Activated T-cell treated with anti-CD3 and anti-CD28 coated beads for 48 hours (primary cell): ENCODE measurements at regions not wholly inside any gene's neighbourhood (a gene's known extent, or its start where the extent isn't known, plus 50 kb on each side); places are given as distances from the start of the nearest gene placed in this dataset.
"Not testable (repeated sequence)": the region's sequence is repeated elsewhere in the genome, so short reads cannot be mapped to it uniquely, and the experiment has no call there.

Source experiments
- DNase-seq: peaks from one replicate; pipeline ENCODE4 v3.0.0-alpha.2; 2020; ENCODE audit warnings: low read depth

GRCh38 chrX:13476384-13476783 is 93.0 kb upstream of the EGFL6 start:
- DNase-seq, result no peak

GRCh38 chrX:13474164-13474516 is 95.3 kb upstream of the EGFL6 start:
- DNase-seq, result no peak

GRCh38 chrX:13473442-13474163 is 95.8 kb upstream of the EGFL6 start:
- no peak for DNase-seq

- DNase-seq, result no peak
Observed at GRCh38 chrX:13472975-13473374, 96.4 kb upstream of the EGFL6 start.

GRCh38 chrX:13471269-13471668 is 98.1 kb upstream of the EGFL6 start:
- no peak for DNase-seq

GRCh38 chrX:13470685-13470977 is 98.8 kb upstream of the EGFL6 start:
- DNase-seq, result no peak

GRCh38 chrX:13469963-13470684 is 99.3 kb upstream of the EGFL6 start:
- no peak for DNase-seq

GRCh38 chrX:13468096-13468495 is 101.3 kb upstream of the EGFL6 start:
- no peak for DNase-seq

GRCh38 chrX:13467243-13467642 is 102.2 kb upstream of the EGFL6 start:
- DNase-seq, result no peak

GRCh38 chrX:13464599-13465275 is 104.7 kb upstream of the EGFL6 start:
- DNase-seq, result no peak

- DNase-seq, result no peak
Observed at GRCh38 chrX:13463608-13464007, 105.8 kb upstream of the EGFL6 start.

GRCh38 chrX:13452283-13452682 is 117.1 kb upstream of the EGFL6 start:
- DNase-seq, result no peak

GRCh38 chrX:13449441-13449840 is 120.0 kb upstream of the EGFL6 start:
- DNase-seq, result no peak

GRCh38 chrX:13448941-13449340 is 120.5 kb upstream of the EGFL6 start:
- no peak for DNase-seq

GRCh38 chrX:13441608-13442007 is 121.8 kb upstream of the ATXN3L start:
- not testable (repeated sequence) for DNase-seq

GRCh38 chrX:13440176-13440575 is 120.3 kb upstream of the ATXN3L start:
- no peak for DNase-seq

GRCh38 chrX:13433298-13433605 is 113.4 kb upstream of the ATXN3L start:
- no peak for DNase-seq

- DNase-seq, result no peak
Observed at GRCh38 chrX:13432414-13433297, 112.8 kb upstream of the ATXN3L start.

GRCh38 chrX:13430136-13430827 is 110.4 kb upstream of the ATXN3L start:
- DNase-seq, result no peak

GRCh38 chrX:13428053-13428786 is 108.4 kb upstream of the ATXN3L start:
- DNase-seq, result peak; percentile 3

- no peak for DNase-seq
Observed at GRCh38 chrX:13427441-13428052, 107.7 kb upstream of the ATXN3L start.
